IPS-18a (cell line): ENCODE measurements at regions not wholly inside any gene's neighbourhood (a gene's known extent, or its start where the extent isn't known, plus 50 kb on each side); places are given as distances from the start of the nearest gene placed in this dataset.

ENCODE experiments used
- H3K27ac ChIP-seq: one replicate; pipeline ENCODE4 v1.5.1; 2013; ENCODE audit warnings: low read length
- H3K27me3 ChIP-seq: one replicate; pipeline ENCODE4 v1.6.1; 2013; ENCODE audit warnings: mild to moderate bottlenecking, low read length; ENCODE audit not compliant: control insufficient read depth, insufficient read depth
- H3K36me3 ChIP-seq: one replicate; pipeline ENCODE4 v1.6.1; 2013; ENCODE audit warnings: low read depth, low read length; ENCODE audit not compliant: control insufficient read depth
- H3K4me1 ChIP-seq: one replicate; pipeline ENCODE4 v1.6.1; 2013; ENCODE audit warnings: low read depth, low read length; ENCODE audit not compliant: control insufficient read depth
- H3K4me3 ChIP-seq: one replicate; pipeline ENCODE4 v1.5.1; 2013; ENCODE audit warnings: low read length
- H3K9ac ChIP-seq: one replicate; pipeline ENCODE4 v1.6.1; 2013; ENCODE audit warnings: mild to moderate bottlenecking, low read length, moderate library complexity
- H3K9me3 ChIP-seq: one replicate; pipeline ENCODE4 v1.6.1; 2013; ENCODE audit warnings: low read depth, low read length; ENCODE audit not compliant: control insufficient read depth

- Histone ChIP-seq H3K4me1 (peaks cover 14% of the 10 kb centered on the region), H3K4me3 (no peak overlapping the region), H3K36me3 (no peaks in the 10 kb centered on the region), H3K27ac (no peak overlapping the region), H3K9ac (no peak overlapping the region), H3K9me3 (no peaks in the 10 kb centered on the region), H3K27me3 (no peaks in the 10 kb centered on the region)
Measured at GRCh38 chr5:124445070-124445619, 301.3 kb downstream of the ZNF608 start.

- Histone ChIP-seq H3K27me3 (no peaks in the 10 kb centered on the region), H3K4me1 (peaks cover 23% of the 10 kb centered on the region), H3K4me3 (no peak overlapping the region), H3K27ac (no peak overlapping the region), H3K9me3 (no peaks in the 10 kb centered on the region), H3K36me3 (no peaks in the 10 kb centered on the region), H3K9ac (no peak overlapping the region)
Measured at GRCh38 chr5:124444147-124444775, 302.2 kb downstream of the ZNF608 start.

GRCh38 chr5:124440471-124440870, 306.0 kb downstream of the ZNF608 start:
- peaks cover 40% of the 10 kb centered on the region for H3K4me1 ChIP-seq
- no peak overlapping the region for H3K9ac ChIP-seq
- H3K27ac ChIP-seq, result no peak overlapping the region
- H3K9me3 ChIP-seq, result no peaks in the 10 kb centered on the region
- no peak overlapping the region for H3K4me3 ChIP-seq
- H3K36me3 ChIP-seq, result no peaks in the 10 kb centered on the region
- no peaks in the 10 kb centered on the region for H3K27me3 ChIP-seq

GRCh38 chr5:124439609-124440008, 306.8 kb downstream of the ZNF608 start:
- Histone ChIP-seq H3K9ac (no peak overlapping the region), H3K27me3 (no peaks in the 10 kb centered on the region), H3K9me3 (no peaks in the 10 kb centered on the region), H3K27ac (no peak overlapping the region), H3K4me1 (peaks cover 40% of the 10 kb centered on the region), H3K4me3 (no peak overlapping the region), H3K36me3 (no peaks in the 10 kb centered on the region)

GRCh38 chr5:124438903-124439281, 307.5 kb downstream of the ZNF608 start:
- Histone ChIP-seq H3K36me3 (no peaks in the 10 kb centered on the region), H3K9ac (peak overlapping the region; percentile 2), H3K4me1 (peaks cover 40% of the 10 kb centered on the region), H3K9me3 (peaks cover 4% of the 10 kb centered on the region), H3K27ac (peak overlapping the region; percentile 33), H3K4me3 (no peak overlapping the region), H3K27me3 (no peaks in the 10 kb centered on the region)

- peaks cover 40% of the 10 kb centered on the region for H3K4me1 ChIP-seq
- no peaks in the 10 kb centered on the region for H3K36me3 ChIP-seq
- H3K9me3 ChIP-seq, result peaks cover 4% of the 10 kb centered on the region
- H3K9ac ChIP-seq, result peak overlapping the region; percentile 2
- H3K27me3 ChIP-seq, result no peaks in the 10 kb centered on the region
- no peak overlapping the region for H3K4me3 ChIP-seq
- H3K27ac ChIP-seq, result peak overlapping the region; percentile 33
Measured at GRCh38 chr5:124438026-124438902, 308.2 kb downstream of the ZNF608 start.

- Histone ChIP-seq H3K9me3 (peaks cover 4% of the 10 kb centered on the region), H3K27ac (no peak overlapping the region), H3K27me3 (no peaks in the 10 kb centered on the region), H3K36me3 (no peaks in the 10 kb centered on the region), H3K9ac (no peak overlapping the region), H3K4me1 (peaks cover 36% of the 10 kb centered on the region), H3K4me3 (no peak overlapping the region)
Measured at GRCh38 chr5:124436294-124436693, 310.1 kb downstream of the ZNF608 start.

- H3K4me3 ChIP-seq, result no peak overlapping the region
- H3K4me1 ChIP-seq, result peaks cover 12% of the 10 kb centered on the region
- H3K27me3 ChIP-seq, result no peaks in the 10 kb centered on the region
- no peak overlapping the region for H3K9ac ChIP-seq
- peaks cover 4% of the 10 kb centered on the region for H3K9me3 ChIP-seq
- H3K36me3 ChIP-seq, result no peaks in the 10 kb centered on the region
- no peak overlapping the region for H3K27ac ChIP-seq
Measured at GRCh38 chr5:124433170-124433569, 313.3 kb downstream of the ZNF608 start.

- Histone ChIP-seq H3K4me3 (no peak overlapping the region), H3K36me3 (no peaks in the 10 kb centered on the region), H3K27me3 (no peaks in the 10 kb centered on the region), H3K9ac (no peak overlapping the region), H3K9me3 (peaks cover 5% of the 10 kb centered on the region), H3K27ac (no peak overlapping the region), H3K4me1 (no peaks in the 10 kb centered on the region)
Measured at GRCh38 chr5:124421584-124421983, 324.9 kb downstream of the ZNF608 start.

GRCh38 chr5:124420952-124421351, 325.5 kb downstream of the ZNF608 start:
- no peaks in the 10 kb centered on the region for H3K27me3 ChIP-seq
- no peak overlapping the region for H3K27ac ChIP-seq
- H3K9ac ChIP-seq, result no peak overlapping the region

GRCh38 chr5:124419531-124419930, 326.9 kb downstream of the ZNF608 start:
- H3K4me1 ChIP-seq, result no peaks in the 10 kb centered on the region
- peaks cover 5% of the 10 kb centered on the region for H3K9me3 ChIP-seq
- H3K27ac ChIP-seq, result no peak overlapping the region
- no peaks in the 10 kb centered on the region for H3K27me3 ChIP-seq
- H3K36me3 ChIP-seq, result no peaks in the 10 kb centered on the region
- H3K9ac ChIP-seq, result no peak overlapping the region
- H3K4me3 ChIP-seq, result no peak overlapping the region

More at GRCh38 chr5:124420952-124421351, 325.5 kb downstream of the ZNF608 start:
- H3K36me3 ChIP-seq, result no peaks in the 10 kb centered on the region
- peaks cover 5% of the 10 kb centered on the region for H3K9me3 ChIP-seq
- no peak overlapping the region for H3K4me3 ChIP-seq
- no peaks in the 10 kb centered on the region for H3K4me1 ChIP-seq
